RWPE2 (cell line): ENCODE measurements at regions not wholly inside any gene's neighbourhood (a gene's known extent, or its start where the extent isn't known, plus 50 kb on each side); places are given as distances from the start of the nearest gene placed in this dataset.

Experiments used
- ATAC-seq: fragments of 200-7000 bp; cut with Tn5 transposase; 3 replicates; pipeline ENCODE4 v1.9.1; 2021; ENCODE audit warnings: low read depth
- DNase-seq: peaks from one replicate; pipeline ENCODE4 v3.0.0-alpha.2; 2020; ENCODE audit warnings: low spot score
- H3K27ac ChIP-seq: fragments of 450-650 bp; 2 replicates; pipeline ENCODE4 v1.5.1; 2017; ENCODE audit warnings: mild to moderate bottlenecking; ENCODE audit not compliant: poor library complexity, severe bottlenecking
- H3K27me3 ChIP-seq: fragments of 250-450 bp; sonication (Bioruptor Pico); 2 replicates; pipeline ENCODE4 v1.5.1; 2021; ENCODE audit warnings: mild to moderate bottlenecking, moderate library complexity; ENCODE audit not compliant: insufficient read depth, poor library complexity, severe bottlenecking
- H3K36me3 ChIP-seq: fragments of 250-450 bp; sonication (Bioruptor Pico); 2 replicates; pipeline ENCODE4 v1.5.1; 2020; ENCODE audit warnings: low read depth, mild to moderate bottlenecking, moderate library complexity
- H3K4me1 ChIP-seq: fragments of 250-450 bp; sonication (Bioruptor Pico); 2 replicates; pipeline ENCODE4 v1.5.1; 2021; ENCODE audit warnings: mild to moderate bottlenecking, moderate library complexity; ENCODE audit not compliant: insufficient read depth, poor library complexity, severe bottlenecking
- H3K4me3 ChIP-seq: fragments of 250-450 bp; sonication (Bioruptor Pico); 2 replicates; pipeline ENCODE4 v1.5.1; 2021; ENCODE audit warnings: mild to moderate bottlenecking, moderate library complexity; ENCODE audit not compliant: severe bottlenecking
- H3K9me3 ChIP-seq: fragments of 250-450 bp; sonication (Bioruptor Pico); 2 replicates; pipeline ENCODE4 v1.5.1; 2021; ENCODE audit warnings: mild to moderate bottlenecking, moderate library complexity; ENCODE audit not compliant: severe bottlenecking
- CTCF ChIP-seq: fragments of 450-650 bp; IDR thresholded peaks from one replicate; pipeline ENCODE4 v1.5.1; 2017; ENCODE audit warnings: mild to moderate bottlenecking, moderate library complexity; ENCODE audit not compliant: poor library complexity, severe bottlenecking

DNA sequence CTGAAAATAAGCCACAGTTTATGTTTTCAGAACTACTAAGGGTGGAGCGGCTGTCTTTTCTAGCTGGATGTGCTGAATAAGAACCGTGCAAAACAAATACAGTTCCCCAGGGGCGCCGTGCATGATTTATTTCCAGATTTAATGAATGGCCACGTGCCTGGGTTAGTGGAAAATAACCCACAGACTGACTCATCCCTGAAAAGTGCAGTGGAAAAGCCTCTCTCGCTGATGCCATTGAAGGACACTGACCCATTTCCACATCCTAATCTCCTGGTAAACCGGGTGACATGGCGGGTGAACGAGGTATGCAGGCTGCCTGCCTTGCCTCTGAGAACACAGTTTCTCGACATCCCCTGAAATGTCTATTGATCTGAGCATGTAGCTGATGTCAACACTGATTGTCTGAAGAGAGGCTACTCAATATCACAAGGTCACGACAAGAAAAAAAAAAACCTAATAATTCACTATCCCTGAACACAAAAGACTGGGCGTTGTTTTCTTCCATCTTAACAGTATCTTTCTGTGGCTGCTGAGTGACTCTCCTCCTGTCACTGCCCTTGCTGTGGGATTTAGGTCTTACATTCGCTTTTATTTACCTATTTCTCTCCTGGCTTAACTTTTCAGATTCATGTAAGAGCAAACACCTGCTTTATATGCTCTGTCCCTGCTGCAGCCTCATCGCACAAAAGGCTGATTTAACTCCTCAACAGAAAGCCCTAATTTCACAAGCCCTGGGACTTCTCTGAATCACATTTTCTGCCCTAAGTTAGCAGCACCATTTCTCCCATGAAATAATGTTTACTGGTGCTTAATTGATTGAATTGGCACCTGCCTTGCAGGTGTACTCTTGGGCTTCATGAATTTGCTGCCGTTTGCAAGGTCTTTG is 76.9 kb upstream of the SCOC start:
- no peak for DNase-seq
- Histone ChIP-seq H3K4me3 (no peak overlapping the region), H3K4me1 (peaks cover 25% of the 10 kb centered on the region), H3K36me3 (no peaks in the 10 kb centered on the region), H3K9me3 (no peaks in the 10 kb centered on the region), H3K27me3 (no peaks in the 10 kb centered on the region), H3K27ac (no peak overlapping the region)
- ATAC-seq = peak; percentile 43; the same call in 2 of the 3 replicates
- no peak for TF ChIP-seq CTCF

DNA sequence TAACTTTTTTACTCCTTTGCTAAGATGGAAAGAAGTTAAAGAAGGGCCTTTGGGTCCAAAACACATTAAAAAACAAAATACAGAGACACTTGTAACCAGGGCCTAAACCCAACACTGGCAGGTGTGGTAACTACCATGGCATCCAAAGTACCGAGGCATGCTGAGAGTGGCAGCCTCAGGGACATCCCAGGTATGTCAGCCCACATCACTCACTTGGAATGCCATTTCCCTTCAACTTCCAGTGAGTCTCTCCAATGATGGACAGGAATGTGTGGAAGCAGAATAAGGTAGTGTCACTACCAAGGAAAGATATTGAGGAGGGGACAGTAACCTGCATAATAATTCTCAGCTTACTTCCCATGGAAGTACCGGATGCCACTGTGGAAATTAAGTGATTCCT is 79.5 kb upstream of the SCOC start:
- no peak overlapping the region for H3K4me3 ChIP-seq
- ATAC-seq = 0 out of 3 replicates have a peak, but pooled peaks have one; percentile 11

GRCh38 chr4:140291259-140291658 is 82.2 kb upstream of the SCOC start:
- Histone ChIP-seq H3K9me3 (no peaks in the 10 kb centered on the region), H3K4me3 (no peak overlapping the region), H3K36me3 (no peaks in the 10 kb centered on the region), H3K4me1 (peaks cover 4% of the 10 kb centered on the region), H3K27me3 (no peaks in the 10 kb centered on the region), H3K27ac (no peak overlapping the region)
- DNase-seq (no peak), ATAC-seq (no peak)
- no peak for TF ChIP-seq CTCF

More for the DNA sequence above, 79.5 kb upstream of the SCOC start:
- Histone ChIP-seq H3K27me3 (no peaks in the 10 kb centered on the region), H3K4me1 (peaks cover 17% of the 10 kb centered on the region), H3K27ac (no peak overlapping the region), H3K36me3 (no peaks in the 10 kb centered on the region), H3K9me3 (no peaks in the 10 kb centered on the region)
- no peak for TF ChIP-seq CTCF
- no peak for DNase-seq

DNA sequence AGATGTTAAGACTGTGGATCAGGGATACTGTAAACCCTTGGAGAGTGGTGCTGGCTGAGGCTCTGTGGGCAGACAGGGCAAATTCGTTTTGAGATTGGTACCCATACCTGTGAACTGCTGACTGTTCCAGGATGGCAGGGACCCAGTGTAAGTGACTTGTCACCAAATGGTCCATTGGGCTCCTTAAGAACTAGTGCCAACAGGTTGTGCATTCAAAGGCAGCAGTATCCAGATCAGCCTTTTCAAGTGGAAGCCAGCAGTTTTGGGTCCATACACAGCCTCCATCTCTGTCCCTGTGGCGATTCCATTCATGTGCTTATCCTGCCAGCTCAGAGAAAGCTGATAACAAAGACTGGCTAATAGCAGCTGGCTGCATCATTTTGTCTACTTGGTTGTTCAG is 84.0 kb upstream of the SCOC start:
- Histone ChIP-seq H3K27me3 (no peaks in the 10 kb centered on the region), H3K27ac (no peak overlapping the region), H3K36me3 (no peaks in the 10 kb centered on the region), H3K4me3 (no peak overlapping the region), H3K4me1 (no peaks in the 10 kb centered on the region), H3K9me3 (no peaks in the 10 kb centered on the region)
- no peak for TF ChIP-seq CTCF
- ATAC-seq (no peak), DNase-seq (no peak)

GRCh38 chr4:140286456-140286855 is 87.0 kb upstream of the SCOC start:
- DNase-seq (no peak), ATAC-seq (no peak)
- H3K4me3 ChIP-seq = no peak overlapping the region

More at GRCh38 chr4:140286456-140286855, 87.0 kb upstream of the SCOC start:
- TF ChIP-seq CTCF = no peak
- no peaks in the 10 kb centered on the region for H3K4me1 ChIP-seq
- H3K36me3 ChIP-seq = no peaks in the 10 kb centered on the region
- no peak overlapping the region for H3K27ac ChIP-seq
- no peaks in the 10 kb centered on the region for H3K9me3 ChIP-seq
- H3K27me3 ChIP-seq = no peaks in the 10 kb centered on the region
